Vagina (tissue), 2 donors: ENCODE measurements at regions not wholly inside any gene's neighbourhood (a gene's known extent, or its start where the extent isn't known, plus 50 kb on each side); places are given as distances from the start of the nearest gene placed in this dataset.

Experiments used
- CTCF ChIP-seq, 3 experiments: fragments of 450-650 bp in 2 of 3; fragments of 200-600 bp in 1 of 3; sonication (generic) in 1 of 3; IDR thresholded peaks; one replicate each; pipeline ENCODE4 v1.5.1; 2017 to 2019; ENCODE audit warnings: antibody characterized with exemption in 3 of 3, mild to moderate bottlenecking in 2 of 3, moderate library complexity in 2 of 3
- POLR2A ChIP-seq, 2 donors: fragments of 450-650 bp; IDR thresholded peaks; one replicate each; pipeline ENCODE4 v1.6.1; 2017; ENCODE audit warnings: antibody characterized with exemption in 2 of 2, mild to moderate bottlenecking in 2 of 2, moderate library complexity in 2 of 2
- POLR2AphosphoS5 ChIP-seq, 2 donors: sonication (generic); formaldehyde crosslinking; IDR thresholded peaks; one replicate each; pipeline ENCODE4 v1.9.0; 2017; ENCODE audit warnings: antibody characterized with exemption in 2 of 2, mild to moderate bottlenecking in 2 of 2, low read depth in 1 of 2; ENCODE audit not compliant: insufficient read depth in 1 of 2

GRCh38 chr1:60764489-60764888 is 317.9 kb upstream of the NFIA start:
- TF ChIP-seq POLR2A (IDR thresholded peaks at IDR 0.05) (no peak), CTCF (IDR thresholded peaks at IDR 0.05) (no peak), POLR2AphosphoS5 (IDR thresholded peaks at IDR 0.05; ENCODE audit: insufficient read depth in 1 of 2, low read depth in 1 of 2) (no peak)
